Loucy (cell line): ENCODE measurements at regions not wholly inside any gene's neighbourhood (a gene's known extent, or its start where the extent isn't known, plus 50 kb on each side); places are given as distances from the start of the nearest gene placed in this dataset.

Experiments
- H2AFZ ChIP-seq: fragments of 200-600 bp; sonication (generic); 2 replicates; pipeline ENCODE4 v1.6.0; 2016; ENCODE audit warnings: antibody characterized with exemption, mild to moderate bottlenecking, low read length, moderate library complexity
- H3F3A ChIP-seq: fragments of 200-600 bp; 2 replicates; pipeline ENCODE4 v1.6.0; 2016; ENCODE audit warnings: antibody characterized with exemption, low read depth, mild to moderate bottlenecking
- H3K27me3 ChIP-seq: fragments of 200-600 bp; sonication (generic); 2 replicates; pipeline ENCODE4 v1.6.1; 2014; ENCODE audit warnings: low read length, mild to moderate bottlenecking; ENCODE audit not compliant: insufficient read depth, poor library complexity, severe bottlenecking
- H3K36me3 ChIP-seq: fragments of 200-600 bp; sonication (generic); 2 replicates; pipeline ENCODE4 v1.6.1; 2016; ENCODE audit warnings: low read length; ENCODE audit not compliant: insufficient read depth
- H3K4me1 ChIP-seq: fragments of 200-600 bp; sonication (generic); 2 replicates; pipeline ENCODE4 v1.5.1; 2014; ENCODE audit warnings: low read length, mild to moderate bottlenecking; ENCODE audit not compliant: insufficient read depth, poor library complexity, severe bottlenecking
- H3K4me2 ChIP-seq: fragments of 200-600 bp; sonication (generic); 2 replicates; pipeline ENCODE4 v1.6.0; 2014; ENCODE audit warnings: antibody characterized with exemption, low read length, low read depth, mild to moderate bottlenecking; ENCODE audit not compliant: poor library complexity, severe bottlenecking
- H3K4me3 ChIP-seq: fragments of 200-600 bp; sonication (generic); 2 replicates; pipeline ENCODE4 v1.5.1; 2014; ENCODE audit warnings: low read length, mild to moderate bottlenecking, mixed read lengths; ENCODE audit not compliant: poor library complexity, severe bottlenecking
- H3K79me2 ChIP-seq: fragments of 200-600 bp; sonication (generic); 2 replicates; pipeline ENCODE4 v1.6.1; 2014; ENCODE audit warnings: low read length; ENCODE audit not compliant: insufficient read depth
- H3K9ac ChIP-seq: fragments of 200-600 bp; sonication (generic); 2 replicates; pipeline ENCODE4 v1.6.0; 2014; ENCODE audit warnings: mild to moderate bottlenecking, low read depth, low read length, moderate library complexity; ENCODE audit not compliant: poor library complexity, severe bottlenecking
- H3K9me2 ChIP-seq: fragments of 200-600 bp; sonication (generic); replicated peaks from 2 replicates; pipeline ENCODE4 v1.6.1; 2016; ENCODE audit warnings: low read depth, low read length, mixed read lengths
- H3K9me3 ChIP-seq: fragments of 200-600 bp; sonication (generic); 2 replicates; pipeline ENCODE4 v1.6.1; 2014; ENCODE audit warnings: mild to moderate bottlenecking, antibody characterized with exemption, low read length, low read depth; ENCODE audit not compliant: insufficient read depth
- H4K20me1 ChIP-seq: fragments of 200-600 bp; sonication (generic); 2 replicates; pipeline ENCODE4 v1.6.0; 2014; ENCODE audit warnings: antibody characterized with exemption, low read length, mild to moderate bottlenecking; ENCODE audit not compliant: insufficient read depth, poor library complexity, severe bottlenecking
- CTCF ChIP-seq: fragments of 200-600 bp; sonication (generic); conservative IDR thresholded peaks from 2 replicates; pipeline ENCODE4 v1.5.1; 2014; ENCODE audit warnings: mild to moderate bottlenecking, antibody characterized with exemption, low read length
- EZH2phosphoT487 ChIP-seq: fragments of 200-600 bp; IDR thresholded peaks from 2 replicates; pipeline ENCODE4 v1.6.1; 2018; ENCODE audit warnings: antibody characterized with exemption, mild to moderate bottlenecking, moderate library complexity, borderline replicate concordance

DNA sequence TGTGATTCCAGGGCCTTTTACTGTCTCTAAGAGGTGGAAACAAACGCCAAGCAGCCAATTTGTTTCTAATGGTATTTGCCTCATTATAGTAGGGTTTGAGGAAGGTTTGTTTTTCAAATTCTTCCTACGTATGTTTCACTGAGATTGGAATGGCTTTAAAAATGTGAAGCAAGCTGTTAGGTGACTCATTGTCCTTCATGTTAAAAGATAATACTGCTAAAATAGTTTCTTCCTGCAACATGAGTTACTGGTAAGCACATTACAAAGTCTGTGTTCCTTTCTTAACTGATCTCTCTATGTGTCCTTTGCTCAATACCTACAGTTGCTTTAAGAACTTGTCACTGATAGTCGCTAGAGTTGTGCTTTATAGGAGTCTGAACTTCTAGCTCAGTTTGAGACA, 1183.9 kb downstream of the RPA4 start:
- no peaks in the 10 kb centered on the region for H4K20me1 ChIP-seq
- no peaks in the 10 kb centered on the region for H3K79me2 ChIP-seq
- no peak overlapping the region for H3K4me2 ChIP-seq
- H3K4me1 ChIP-seq = no peaks in the 10 kb centered on the region
- no peaks in the 10 kb centered on the region for H3K27me3 ChIP-seq
- TF ChIP-seq CTCF (no peak), EZH2phosphoT487 (no peak)
- H3K4me3 ChIP-seq = no peak overlapping the region
- H3K9me3 ChIP-seq = no peaks in the 10 kb centered on the region
- no peaks in the 10 kb centered on the region for H3K36me3 ChIP-seq
- no peaks in the 10 kb centered on the region for H3K9me2 ChIP-seq
- H2AFZ ChIP-seq = no peak overlapping the region
- H3F3A ChIP-seq = no peaks in the 10 kb centered on the region
- H3K9ac ChIP-seq = no peak overlapping the region

- Histone ChIP-seq H3K79me2 (no peaks in the 10 kb centered on the region), H3K36me3 (no peaks in the 10 kb centered on the region), H3K27me3 (no peaks in the 10 kb centered on the region), H2AFZ (no peak overlapping the region), H3K9me2 (no peaks in the 10 kb centered on the region), H3K9ac (no peak overlapping the region), H3K4me3 (no peak overlapping the region), H3K4me2 (no peak overlapping the region), H3K4me1 (no peaks in the 10 kb centered on the region), H4K20me1 (no peaks in the 10 kb centered on the region), H3F3A (no peaks in the 10 kb centered on the region), H3K9me3 (no peaks in the 10 kb centered on the region)
- TF ChIP-seq EZH2phosphoT487 = no peak
- no peak for TF ChIP-seq CTCF
These were observed 1184.4 kb downstream of the RPA4 start for GRCh38 chrX:98068024-98068580.

- Histone ChIP-seq H3K4me2 (no peak overlapping the region), H3K9me2 (no peaks in the 10 kb centered on the region), H3K27me3 (no peaks in the 10 kb centered on the region), H4K20me1 (no peaks in the 10 kb centered on the region), H2AFZ (no peak overlapping the region), H3K79me2 (no peaks in the 10 kb centered on the region), H3K9ac (no peak overlapping the region), H3K4me3 (no peak overlapping the region), H3K9me3 (no peaks in the 10 kb centered on the region), H3K36me3 (no peaks in the 10 kb centered on the region), H3K4me1 (no peaks in the 10 kb centered on the region), H3F3A (no peaks in the 10 kb centered on the region)
- TF ChIP-seq CTCF (no peak), EZH2phosphoT487 (no peak)
These were observed 1187.6 kb downstream of the RPA4 start for GRCh38 chrX:98071331-98071730.
